GM19468 (cell line): ENCODE measurements at regions not wholly inside any gene's neighbourhood (a gene's known extent, or its start where the extent isn't known, plus 50 kb on each side); places are given as distances from the start of the nearest gene placed in this dataset.
"Not testable (repeated sequence)": the region's sequence is repeated elsewhere in the genome, so short reads cannot be mapped to it uniquely, and the experiment has no call there.

ENCODE experiments used
- ATAC-seq: cut with Tn5 transposase; IDR thresholded peaks from one replicate; pipeline ENCODE4 v1.9.1; 2021; ENCODE audit warnings: mild to moderate bottlenecking, moderate library complexity, moderate number of reproducible peaks; ENCODE audit not compliant: unreplicated experiment; ENCODE audit errors: extremely low read depth

GRCh38 chr4:122100508-122100907, 51.6 kb upstream of the BLTP1 start:
- no peak for ATAC-seq

DNA sequence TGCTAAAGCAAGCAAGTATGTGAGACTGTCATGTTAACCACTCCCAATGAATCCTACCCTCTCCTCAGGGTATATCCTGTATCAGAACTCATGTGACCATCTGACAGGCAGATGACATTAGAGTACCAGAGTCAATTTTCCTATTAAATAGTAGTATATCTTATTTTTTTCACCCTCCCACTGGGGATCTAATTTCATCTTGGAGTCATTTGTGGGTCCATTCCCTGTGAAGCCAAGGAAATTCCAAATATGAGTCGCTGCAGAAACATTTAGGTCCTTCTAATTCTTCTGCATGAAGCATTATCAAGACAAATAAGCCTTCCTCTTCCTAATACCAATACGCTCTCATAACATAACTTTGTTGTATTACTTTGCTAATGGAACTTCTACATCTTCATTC, 52.2 kb upstream of the BLTP1 start:
- ATAC-seq, result no peak

GRCh38 chr4:122091836-122092405, 60.2 kb upstream of the BLTP1 start:
- no peak for ATAC-seq

DNA sequence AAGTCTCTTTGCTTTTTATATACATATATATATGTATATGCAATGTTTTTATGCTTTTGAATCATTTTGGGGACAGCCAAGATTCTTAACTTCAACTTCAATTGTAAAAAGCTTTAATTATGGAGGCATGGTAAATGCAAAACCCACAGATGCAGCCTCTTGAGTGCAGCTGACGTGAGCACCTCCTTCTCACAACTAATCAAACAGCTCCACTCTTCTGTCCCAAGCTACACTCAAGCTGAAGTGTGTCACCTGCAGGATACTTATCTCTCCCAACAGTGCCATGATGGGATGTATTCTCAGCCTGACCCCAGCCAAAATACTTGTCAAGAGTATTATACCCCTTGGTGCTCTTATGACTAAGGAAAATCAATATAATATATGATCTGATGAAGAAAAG, 60.7 kb upstream of the BLTP1 start:
- no peak for ATAC-seq

- ATAC-seq, result no peak
Observed at GRCh38 chr4:122090989-122091388, 61.1 kb upstream of the BLTP1 start.

DNA sequence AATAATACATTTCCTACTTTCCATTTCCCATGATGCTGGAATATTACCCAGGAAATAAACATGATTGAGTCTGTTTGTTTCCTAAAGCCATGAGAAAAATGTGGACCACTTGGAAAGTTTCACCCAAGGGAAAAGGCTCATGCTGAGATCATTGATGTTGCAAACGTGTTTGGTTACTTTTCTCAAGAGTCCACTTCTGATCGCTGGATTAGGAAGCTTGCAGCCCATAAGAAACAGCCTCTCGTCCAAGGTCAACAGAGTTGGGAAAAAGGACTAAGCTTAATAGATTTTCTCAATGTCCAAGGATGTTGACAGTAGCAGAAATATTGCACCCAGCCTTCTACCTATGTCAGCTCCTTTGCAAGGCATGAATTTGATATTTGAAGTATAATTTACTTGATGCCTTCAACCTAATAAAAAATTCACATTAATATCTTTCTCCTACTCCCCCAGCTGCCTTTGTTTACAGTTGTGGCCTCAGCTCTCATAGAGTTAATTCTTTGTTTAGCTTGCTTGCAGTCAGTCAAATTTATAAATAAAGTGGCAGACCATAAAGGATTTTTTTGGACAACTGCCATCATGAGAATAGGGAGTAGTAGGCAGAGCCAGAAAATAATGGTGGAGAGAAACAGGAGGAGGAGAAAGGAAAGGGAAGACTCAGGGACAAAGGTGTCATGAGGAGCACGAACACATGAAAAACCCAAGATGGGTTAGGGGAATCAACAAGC, 65.6 kb upstream of the BLTP1 start:
- no peak for ATAC-seq

DNA sequence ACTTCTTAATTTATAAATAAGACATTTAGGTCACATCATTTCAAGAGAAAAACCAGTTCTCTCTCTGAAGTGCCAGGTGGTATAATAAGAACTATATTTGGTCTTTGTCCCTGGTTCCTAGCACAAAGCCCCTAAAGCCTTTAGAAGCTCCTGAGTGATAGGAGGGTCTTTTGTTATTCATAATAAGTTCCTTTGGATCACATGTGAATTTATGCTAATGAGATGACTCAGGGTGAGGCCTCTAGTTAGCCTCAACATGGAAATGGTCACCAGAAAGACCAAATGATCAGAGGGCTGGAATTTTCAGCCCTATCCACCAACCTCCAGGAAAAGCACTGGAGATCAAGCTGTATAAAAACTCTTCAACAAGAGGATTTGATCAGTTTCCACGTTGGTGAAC, 68.1 kb upstream of the BLTP1 start:
- ATAC-seq, result no peak

DNA sequence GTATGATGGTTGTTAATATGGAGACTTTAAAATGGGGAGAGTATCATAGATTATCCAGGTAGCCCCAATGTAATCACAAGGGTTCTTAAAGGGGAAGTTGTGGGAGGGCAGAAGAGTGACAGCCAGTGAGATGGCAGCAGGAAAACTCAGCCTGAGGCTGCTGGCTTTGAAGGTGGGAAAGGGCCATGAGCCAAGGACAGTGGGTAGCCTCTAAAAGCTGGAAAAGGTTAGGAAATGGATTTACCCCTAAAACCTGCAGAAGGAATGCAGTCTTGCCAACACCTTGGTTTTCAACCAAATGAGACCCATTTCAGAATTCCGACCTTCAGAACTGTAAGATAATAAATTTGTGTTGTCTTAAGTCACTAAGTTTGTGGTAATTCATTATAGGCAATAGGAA, 68.8 kb upstream of the BLTP1 start:
- ATAC-seq, result no peak

- no peak for ATAC-seq
Observed at GRCh38 chr4:122082661-122083060, 69.5 kb upstream of the BLTP1 start.

GRCh38 chr4:122077653-122078052, 74.5 kb upstream of the BLTP1 start:
- not testable (repeated sequence) for ATAC-seq

DNA sequence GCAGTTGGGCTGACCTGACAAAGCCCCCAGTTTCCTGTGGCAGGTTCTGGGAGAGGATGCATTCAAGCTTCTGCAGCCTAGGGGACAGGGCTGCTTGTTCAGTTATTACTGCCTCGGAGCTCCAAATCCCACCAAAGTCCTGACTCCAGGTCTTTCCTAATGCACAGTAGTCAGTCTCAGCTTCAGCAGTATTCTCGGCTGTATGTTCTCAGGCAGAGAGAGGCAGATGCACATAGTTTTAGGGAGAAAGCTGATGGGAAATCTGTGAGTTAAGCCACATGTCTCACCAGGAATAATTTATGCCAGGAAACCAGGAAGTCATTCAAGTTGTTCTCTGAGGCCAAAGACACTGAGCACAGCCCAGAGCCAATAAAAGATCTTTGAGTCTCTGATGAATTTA, 75.3 kb upstream of the BLTP1 start:
- ATAC-seq, result not testable (repeated sequence)

- no peak for ATAC-seq
Observed at GRCh38 chr4:122073615-122074014, 78.5 kb upstream of the BLTP1 start.

- no peak for ATAC-seq
Observed at GRCh38 chr4:122065915-122066314, 86.2 kb upstream of the BLTP1 start.

- no peak for ATAC-seq
Observed at GRCh38 chr4:122065149-122065548, 87.0 kb upstream of the BLTP1 start.

GRCh38 chr4:122053186-122053585, 98.9 kb upstream of the BLTP1 start:
- ATAC-seq, result no peak

- ATAC-seq, result no peak
Observed at GRCh38 chr4:122052677-122053076, 99.5 kb upstream of the BLTP1 start.

DNA sequence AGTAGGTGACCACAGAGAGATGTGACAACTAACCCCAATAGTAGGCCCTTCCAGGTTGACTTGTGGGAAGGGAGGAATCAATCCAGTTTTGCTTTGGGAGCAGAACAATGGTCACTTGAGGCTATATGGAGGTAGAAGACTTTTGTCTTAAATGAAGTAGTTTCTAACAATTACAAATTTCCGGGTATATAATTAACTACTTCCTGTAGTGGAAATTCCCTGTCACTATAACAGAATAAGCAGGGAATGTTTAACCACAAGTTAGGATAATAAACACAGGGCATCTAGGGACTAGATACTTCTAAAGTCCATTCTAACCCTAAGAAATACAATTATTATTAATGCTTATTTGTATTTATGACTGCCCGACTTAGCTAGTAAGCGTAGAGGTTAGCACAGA, 99.0 kb upstream of the TRPC3 start:
- ATAC-seq, result no peak

DNA sequence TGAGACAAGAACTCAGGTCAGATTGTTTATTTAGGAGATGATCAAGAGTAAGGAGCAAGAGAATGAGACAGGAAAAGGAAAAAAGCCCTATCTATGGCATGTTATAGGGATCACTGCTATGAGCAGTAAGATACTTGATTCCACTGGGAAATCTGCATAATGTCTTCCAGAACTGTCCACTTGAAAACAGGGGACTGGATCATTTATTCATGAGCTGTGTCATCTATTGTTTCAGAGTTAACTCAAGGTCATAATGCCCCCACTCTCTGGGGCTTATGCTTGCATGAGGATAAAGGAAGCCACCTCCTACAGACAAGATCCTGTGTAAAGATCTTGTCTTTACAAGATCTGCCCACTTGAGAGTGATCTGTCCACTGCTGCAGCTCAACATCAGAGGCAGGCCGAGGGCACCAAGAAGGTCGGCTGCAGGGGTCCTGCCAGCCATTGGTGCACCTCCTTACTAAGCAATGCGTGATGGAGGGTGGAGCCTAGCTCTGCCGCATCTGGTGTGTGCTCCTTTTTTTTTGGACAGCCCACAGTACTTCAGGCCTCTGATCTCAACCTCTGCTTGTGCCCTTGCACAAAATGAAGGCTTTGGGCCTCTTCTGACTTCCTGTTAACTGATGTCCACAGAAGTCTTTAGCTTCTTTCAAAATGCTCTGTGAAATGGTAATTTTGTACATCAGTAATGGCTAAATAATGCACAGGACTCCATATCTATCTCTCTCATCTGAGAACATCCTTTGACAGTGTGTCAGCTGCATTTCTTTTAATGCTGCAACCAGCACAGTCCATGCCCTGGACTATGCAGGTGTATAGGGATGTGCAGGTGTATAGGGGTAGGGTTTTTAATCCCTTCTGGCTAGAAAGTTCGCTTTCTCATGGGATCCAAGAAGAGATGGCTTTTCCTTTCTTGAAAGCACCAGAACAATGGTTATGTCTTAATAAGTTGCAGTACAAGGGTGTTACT, 95.9 kb upstream of the TRPC3 start:
- no peak for ATAC-seq

- ATAC-seq, result no peak
Observed at GRCh38 chr4:122046255-122046654, 94.4 kb upstream of the TRPC3 start.

GRCh38 chr4:122045533-122045932, 93.7 kb upstream of the TRPC3 start:
- no peak for ATAC-seq

DNA sequence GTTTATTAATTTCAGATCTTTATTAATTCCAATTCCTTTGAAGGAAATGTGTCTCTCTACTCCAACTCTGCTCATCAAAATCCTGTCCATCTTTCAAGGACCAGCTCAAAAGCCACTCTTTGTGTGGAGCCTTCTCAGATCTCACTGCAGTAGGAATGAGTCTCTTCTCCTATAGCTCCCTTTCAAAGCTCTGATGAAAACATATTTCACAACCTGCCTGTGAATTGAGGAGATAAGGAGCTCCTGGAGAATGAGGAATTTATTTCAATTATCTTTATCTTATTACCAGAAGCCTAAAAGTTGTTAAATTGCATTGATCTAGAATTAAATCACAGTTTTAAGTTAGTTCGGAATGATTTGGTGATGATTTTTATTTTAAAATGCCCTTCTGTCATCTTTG, 92.6 kb upstream of the TRPC3 start:
- ATAC-seq, result no peak
